CD4-positive, alpha-beta memory T cell (primary cell): ENCODE measurements at regions not wholly inside any gene's neighbourhood (a gene's known extent, or its start where the extent isn't known, plus 50 kb on each side); places are given as distances from the start of the nearest gene placed in this dataset.

Source experiments
- CTCF ChIA-PET: fragments of 350-600 bp; sonication (Branson Sonifier 250); formaldehyde crosslinking; loops from one replicate; lab custom pipeline; 2021; ENCODE audit warnings: inconsistent platforms; ENCODE audit not compliant: partially characterized antibody; lab: Charles Lee
- POLR2A ChIA-PET: fragments of 350-600 bp; sonication (Branson Sonifier 250); formaldehyde crosslinking; loops from one replicate; lab custom pipeline; 2021; ENCODE audit not compliant: partially characterized antibody; lab: Charles Lee
- DNase-seq, 5 donors: peaks; one replicate each; pipeline versions ENCODE4 v3.0.0 to v3.0.0-alpha.2; 2020 to 2022; ENCODE audit warnings: mixed read lengths in 1 of 5
- H3K27ac ChIP-seq: one replicate; pipeline ENCODE4 v1.7.0; 2013; ENCODE audit warnings: low read depth, low read length
- H3K27me3 ChIP-seq: 2 replicates; pipeline ENCODE4 v1.7.0; 2013; ENCODE audit warnings: mild to moderate bottlenecking, low read length, moderate library complexity; ENCODE audit not compliant: insufficient read depth
- H3K36me3 ChIP-seq: 2 replicates; pipeline ENCODE4 v1.7.0; 2013; ENCODE audit warnings: mild to moderate bottlenecking, low read length, moderate library complexity; ENCODE audit not compliant: insufficient read depth
- H3K4me1 ChIP-seq: 2 replicates; pipeline ENCODE4 v1.7.0; 2013; ENCODE audit warnings: mild to moderate bottlenecking, low read length, moderate library complexity; ENCODE audit not compliant: insufficient read depth
- H3K4me3 ChIP-seq, 2 donors: one replicate each; pipeline ENCODE4 v1.7.0; 2013; ENCODE audit warnings: low read length in 2 of 2, mild to moderate bottlenecking in 1 of 2
- H3K9me3 ChIP-seq, 2 donors: one replicate each; pipeline ENCODE4 v1.7.0; 2013; ENCODE audit warnings: low read length in 2 of 2, control low read depth in 1 of 2; ENCODE audit not compliant: control insufficient read depth in 1 of 2
- H3K27ac Mint-ChIP-seq, 7 donors: one replicate each; pipeline ENCODE4 v1.8.0; 2020 to 2021; ENCODE audit warnings: mixed read lengths in 7 of 7, mild to moderate bottlenecking in 6 of 7, inconsistent platforms in 3 of 7, moderate library complexity in 3 of 7
- H3K27me3 Mint-ChIP-seq, 2 donors: one replicate each; pipeline ENCODE4 v1.8.0; 2020 to 2021; ENCODE audit warnings: mixed read lengths in 2 of 2
- H3K36me3 Mint-ChIP-seq, 2 donors: one replicate each; pipeline ENCODE4 v1.8.0; 2020 to 2021; ENCODE audit warnings: mixed read lengths in 2 of 2, inconsistent platforms in 1 of 2, mild to moderate bottlenecking in 1 of 2
- H3K4me1 Mint-ChIP-seq, 4 donors: one replicate each; pipeline ENCODE4 v1.8.0; 2020 to 2021; ENCODE audit warnings: mixed read lengths in 4 of 4, mild to moderate bottlenecking in 1 of 4
- H3K4me3 Mint-ChIP-seq, 8 donors: one replicate each; pipeline ENCODE4 v1.8.0; 2020 to 2021; ENCODE audit warnings: mixed read lengths in 8 of 8, mild to moderate bottlenecking in 7 of 8, moderate library complexity in 6 of 8, inconsistent platforms in 3 of 8
- H3K9me3 Mint-ChIP-seq, 8 donors: one replicate each; pipeline ENCODE4 v1.8.0; 2020 to 2021; ENCODE audit warnings: mixed read lengths in 8 of 8, mild to moderate bottlenecking in 5 of 8, inconsistent platforms in 3 of 8, moderate library complexity in 1 of 8
- intact Hi-C: fragments of 100-400 bp; cut with micrococcal nuclease; formaldehyde crosslinking; loops from one replicate; pipeline ENCODE4 v1.15.1; 2023

GRCh38 chr5:125576822-125577221, 830.4 kb upstream of the ZNF608 start:
- Histone ChIP-seq H3K4me1 (no peaks in the 10 kb centered on the region), H3K27me3 (no peaks in the 10 kb centered on the region), H3K4me3 (no peak overlapping the region), H3K36me3 (no peaks in the 10 kb centered on the region), H3K27ac (no peak overlapping the region), H3K9me3 (no peaks in the 10 kb centered on the region)
- DNase-seq: no peak
- H3K36me3 Mint-ChIP-seq: no peaks in the 10 kb centered on the region
- ChIA-PET POLR2A (no interaction called here), CTCF (no interaction called here)
- H3K4me1 Mint-ChIP-seq: no peaks in the 10 kb centered on the region
- peaks cover 2 to 9% (median 5%) of the 10 kb centered on the region in 8 donors for H3K9me3 Mint-ChIP-seq
- intact Hi-C loops: no loop called here
- H3K4me3 Mint-ChIP-seq: no peak overlapping the region
- H3K27me3 Mint-ChIP-seq: no peaks in the 10 kb centered on the region
- H3K27ac Mint-ChIP-seq: no peak overlapping the region

- H3K27me3 Mint-ChIP-seq: no peaks in the 10 kb centered on the region
- H3K4me1 Mint-ChIP-seq: no peaks in the 10 kb centered on the region
- H3K36me3 ChIP-seq: no peaks in the 10 kb centered on the region
- no peak overlapping the region for H3K27ac Mint-ChIP-seq
- H3K27me3 ChIP-seq: no peaks in the 10 kb centered on the region
- no peak overlapping the region for H3K4me3 Mint-ChIP-seq
- H3K9me3 ChIP-seq: no peaks in the 10 kb centered on the region
- DNase-seq: no peak
- CTCF ChIA-PET: no interaction called here
- intact Hi-C loops: no loop called here
- no peak overlapping the region for H3K4me3 ChIP-seq
- no peak overlapping the region for H3K27ac ChIP-seq
- H3K4me1 ChIP-seq: no peaks in the 10 kb centered on the region
- H3K9me3 Mint-ChIP-seq: peaks cover 0 to 7% (median 4%) of the 10 kb centered on the region in 8 donors
- POLR2A ChIA-PET: no interaction called here
- no peaks in the 10 kb centered on the region for H3K36me3 Mint-ChIP-seq
These were observed 832.1 kb upstream of the ZNF608 start for GRCh38 chr5:125578551-125578950.

GRCh38 chr5:125579182-125579581, 832.7 kb upstream of the ZNF608 start:
- intact Hi-C loops: no loop called here
- Mint-ChIP-seq H3K9me3 (peaks cover 0 to 7% (median 3%) of the 10 kb centered on the region in 8 donors), H3K4me1 (no peaks in the 10 kb centered on the region), H3K36me3 (no peaks in the 10 kb centered on the region), H3K4me3 (no peak overlapping the region), H3K27ac (no peak overlapping the region), H3K27me3 (no peaks in the 10 kb centered on the region)
- H3K27ac ChIP-seq: no peak overlapping the region
- H3K4me1 ChIP-seq: no peaks in the 10 kb centered on the region
- no peaks in the 10 kb centered on the region for H3K9me3 ChIP-seq
- POLR2A ChIA-PET: no interaction called here
- H3K4me3 ChIP-seq: no peak overlapping the region
- H3K36me3 ChIP-seq: no peaks in the 10 kb centered on the region
- CTCF ChIA-PET: no interaction called here
- no peaks in the 10 kb centered on the region for H3K27me3 ChIP-seq
- DNase-seq: no peak

GRCh38 chr5:125581311-125581710, 834.9 kb upstream of the ZNF608 start:
- intact Hi-C loops: no loop called here
- H3K27ac ChIP-seq: no peak overlapping the region
- H3K9me3 ChIP-seq: no peaks in the 10 kb centered on the region
- no peaks in the 10 kb centered on the region for H3K4me1 ChIP-seq
- H3K36me3 Mint-ChIP-seq: no peaks in the 10 kb centered on the region
- no peaks in the 10 kb centered on the region for H3K27me3 Mint-ChIP-seq
- H3K27me3 ChIP-seq: no peaks in the 10 kb centered on the region
- no peak overlapping the region for H3K27ac Mint-ChIP-seq
- H3K4me3 ChIP-seq: no peak overlapping the region
- ChIA-PET POLR2A (no interaction called here), CTCF (no interaction called here)
- H3K4me3 Mint-ChIP-seq: no peak overlapping the region
- no peak for DNase-seq
- no peaks in the 10 kb centered on the region for H3K4me1 Mint-ChIP-seq
- H3K36me3 ChIP-seq: no peaks in the 10 kb centered on the region
- peaks cover 0 to 14% (median 4%) of the 10 kb centered on the region in 8 donors for H3K9me3 Mint-ChIP-seq

GRCh38 chr5:125582352-125582751, 835.9 kb upstream of the ZNF608 start:
- H3K9me3 ChIP-seq: no peaks in the 10 kb centered on the region
- Mint-ChIP-seq H3K27ac (no peak overlapping the region), H3K4me1 (no peaks in the 10 kb centered on the region), H3K36me3 (no peaks in the 10 kb centered on the region), H3K27me3 (no peaks in the 10 kb centered on the region), H3K4me3 (no peak overlapping the region), H3K9me3 (peaks cover 0 to 8% (median 4%) of the 10 kb centered on the region in 8 donors)
- no peaks in the 10 kb centered on the region for H3K36me3 ChIP-seq
- no peak overlapping the region for H3K27ac ChIP-seq
- no peak overlapping the region for H3K4me3 ChIP-seq
- H3K27me3 ChIP-seq: no peaks in the 10 kb centered on the region
- POLR2A ChIA-PET: no interaction called here
- no peaks in the 10 kb centered on the region for H3K4me1 ChIP-seq
- CTCF ChIA-PET: no interaction called here
- intact Hi-C loops: no loop called here
- no peak for DNase-seq

GRCh38 chr5:125583321-125584139, 837.1 kb upstream of the ZNF608 start:
- Histone ChIP-seq H3K4me1 (no peaks in the 10 kb centered on the region), H3K4me3 (no peak overlapping the region), H3K36me3 (no peaks in the 10 kb centered on the region), H3K9me3 (no peaks in the 10 kb centered on the region), H3K27me3 (no peaks in the 10 kb centered on the region), H3K27ac (no peak overlapping the region)
- intact Hi-C loops: no loop called here
- H3K27me3 Mint-ChIP-seq: no peaks in the 10 kb centered on the region
- ChIA-PET POLR2A (no interaction called here), CTCF (no interaction called here)
- no peaks in the 10 kb centered on the region for H3K4me1 Mint-ChIP-seq
- H3K4me3 Mint-ChIP-seq: no peak overlapping the region
- no peaks in the 10 kb centered on the region for H3K36me3 Mint-ChIP-seq
- no peak for DNase-seq
- H3K9me3 Mint-ChIP-seq: peaks cover 0 to 8% (median 4%) of the 10 kb centered on the region in 8 donors
- H3K27ac Mint-ChIP-seq: no peak overlapping the region

- POLR2A ChIA-PET: no interaction called here
- intact Hi-C loops: no loop called here
- peaks cover 0 to 8% (median 4%) of the 10 kb centered on the region in 8 donors for H3K9me3 Mint-ChIP-seq
- Histone ChIP-seq H3K27ac (no peak overlapping the region), H3K36me3 (no peaks in the 10 kb centered on the region), H3K9me3 (no peaks in the 10 kb centered on the region), H3K27me3 (no peaks in the 10 kb centered on the region), H3K4me3 (no peak overlapping the region), H3K4me1 (no peaks in the 10 kb centered on the region)
- H3K27ac Mint-ChIP-seq: no peak overlapping the region
- no peaks in the 10 kb centered on the region for H3K36me3 Mint-ChIP-seq
- DNase-seq: no peak
- no peak overlapping the region for H3K4me3 Mint-ChIP-seq
- no peaks in the 10 kb centered on the region for H3K27me3 Mint-ChIP-seq
- no peaks in the 10 kb centered on the region for H3K4me1 Mint-ChIP-seq
- CTCF ChIA-PET: no interaction called here
These were observed 837.7 kb upstream of the ZNF608 start for GRCh38 chr5:125584140-125584520.
